ENCODE measurements at regions not wholly inside any gene's neighbourhood (a gene's known extent, or its start where the extent isn't known, plus 50 kb on each side); places are given as distances from the start of the nearest gene placed in this dataset. TPM values are rescaled to one million over a fixed set of nuclear protein-coding genes. Genes with fewer than 3 reads are reported as not detected.

Small RNA genes lying in the stretch of these regions (small RNA-seq; reads per million reads assigned to genes)
- gene DYNLL1P7 = not detected
